ENCODE measurements at regions not wholly inside any gene's neighbourhood (a gene's known extent, or its start where the extent isn't known, plus 50 kb on each side); places are given as distances from the start of the nearest gene placed in this dataset.

DNA sequence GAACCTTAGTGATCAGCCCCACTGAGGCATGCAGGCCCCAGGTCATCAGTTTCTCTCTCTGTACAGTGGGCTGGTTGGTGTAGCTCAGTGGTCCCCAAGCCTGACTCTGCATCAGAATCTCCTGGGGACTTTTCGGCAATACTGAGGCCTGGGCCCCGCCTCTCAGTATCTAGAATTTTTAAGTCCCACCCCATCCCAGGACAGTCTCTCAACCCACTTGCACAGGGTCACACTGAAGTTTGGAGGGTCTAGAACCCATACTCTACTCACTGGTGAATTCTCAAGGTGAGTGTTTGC, 216.4 kb downstream of the MATN1 start:
- TF ChIP-seq CBX3 (IDR thresholded peaks at IDR 0.05; ENCODE audit: low read depth), result no peak
- TF ChIP-seq, protein P1, sequence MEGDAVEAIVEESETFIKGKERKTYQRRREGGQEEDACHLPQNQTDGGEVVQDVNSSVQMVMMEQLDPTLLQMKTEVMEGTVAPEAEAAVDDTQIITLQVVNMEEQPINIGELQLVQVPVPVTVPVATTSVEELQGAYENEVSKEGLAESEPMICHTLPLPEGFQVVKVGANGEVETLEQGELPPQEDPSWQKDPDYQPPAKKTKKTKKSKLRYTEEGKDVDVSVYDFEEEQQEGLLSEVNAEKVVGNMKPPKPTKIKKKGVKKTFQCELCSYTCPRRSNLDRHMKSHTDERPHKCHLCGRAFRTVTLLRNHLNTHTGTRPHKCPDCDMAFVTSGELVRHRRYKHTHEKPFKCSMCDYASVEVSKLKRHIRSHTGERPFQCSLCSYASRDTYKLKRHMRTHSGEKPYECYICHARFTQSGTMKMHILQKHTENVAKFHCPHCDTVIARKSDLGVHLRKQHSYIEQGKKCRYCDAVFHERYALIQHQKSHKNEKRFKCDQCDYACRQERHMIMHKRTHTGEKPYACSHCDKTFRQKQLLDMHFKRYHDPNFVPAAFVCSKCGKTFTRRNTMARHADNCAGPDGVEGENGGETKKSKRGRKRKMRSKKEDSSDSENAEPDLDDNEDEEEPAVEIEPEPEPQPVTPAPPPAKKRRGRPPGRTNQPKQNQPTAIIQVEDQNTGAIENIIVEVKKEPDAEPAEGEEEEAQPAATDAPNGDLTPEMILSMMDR (IDR thresholded peaks at IDR 0.05 in 2 of 3, conservative IDR thresholded peaks at IDR 0.05 in 1 of 3; ENCODE audit: borderline replicate concordance in 1 of 3, insufficient read depth in 1 of 3, low read depth in 2 of 3, low read length in 2 of 3), result no peak
- no peak for TF ChIP-seq ZFX (IDR thresholded peaks at IDR 0.05)
- TF ChIP-seq EGR1 (IDR thresholded peaks at IDR 0.05; ENCODE audit: low read depth), result no peak

All from HCT116 (cell line).